Kasumi-1 (cell line): ENCODE measurements at regions not wholly inside any gene's neighbourhood (a gene's known extent, or its start where the extent isn't known, plus 50 kb on each side); places are given as distances from the start of the nearest gene placed in this dataset.
"Not testable (repeated sequence)": the region's sequence is repeated elsewhere in the genome, so short reads cannot be mapped to it uniquely, and the experiment has no call there.

Experiments
- DNase-seq, 2 experiments: peaks; one replicate each; lab custom pipeline; 2025; lab: John Stamatoyannopoulos, UW

DNA sequence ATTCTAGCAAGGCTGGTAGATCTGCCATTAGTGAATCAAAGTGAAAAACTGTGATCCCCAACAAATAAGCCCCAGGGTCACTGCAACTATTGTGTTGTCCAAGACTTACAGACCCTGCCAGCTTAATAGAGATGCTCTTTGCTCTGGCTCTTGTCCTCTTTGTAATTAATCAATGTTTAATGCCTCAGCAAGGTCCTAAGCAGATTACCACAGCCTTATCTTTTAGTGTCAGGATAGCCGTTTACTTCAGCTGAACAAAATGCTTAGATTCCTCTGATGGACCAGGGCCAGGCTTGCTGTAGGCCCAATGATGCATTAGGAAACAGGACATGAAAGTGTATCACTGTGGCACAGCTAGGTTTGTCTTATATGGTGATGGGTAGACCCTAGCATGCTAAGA lies 353.3 kb downstream of the HACE1 start:
- no peak for DNase-seq

DNA sequence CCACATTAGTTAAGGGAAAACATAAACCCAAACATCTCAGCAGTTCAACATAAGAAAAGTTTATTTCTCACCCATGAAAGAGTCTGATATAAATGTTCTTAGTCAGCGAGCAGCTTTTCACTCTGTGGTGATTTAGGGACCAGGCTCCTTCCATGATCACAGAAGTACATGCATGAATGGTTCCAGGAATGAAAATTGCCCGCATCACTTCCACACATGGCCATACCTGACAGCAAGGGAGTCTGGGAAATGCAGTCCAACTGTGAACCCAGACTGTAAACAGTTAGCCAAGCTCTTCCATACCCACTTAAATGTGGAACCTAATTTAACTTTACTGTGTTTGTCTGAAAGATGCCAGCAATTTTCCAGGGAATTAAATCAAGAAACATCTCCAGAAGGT lies 353.9 kb downstream of the HACE1 start:
- no peak for DNase-seq

DNA sequence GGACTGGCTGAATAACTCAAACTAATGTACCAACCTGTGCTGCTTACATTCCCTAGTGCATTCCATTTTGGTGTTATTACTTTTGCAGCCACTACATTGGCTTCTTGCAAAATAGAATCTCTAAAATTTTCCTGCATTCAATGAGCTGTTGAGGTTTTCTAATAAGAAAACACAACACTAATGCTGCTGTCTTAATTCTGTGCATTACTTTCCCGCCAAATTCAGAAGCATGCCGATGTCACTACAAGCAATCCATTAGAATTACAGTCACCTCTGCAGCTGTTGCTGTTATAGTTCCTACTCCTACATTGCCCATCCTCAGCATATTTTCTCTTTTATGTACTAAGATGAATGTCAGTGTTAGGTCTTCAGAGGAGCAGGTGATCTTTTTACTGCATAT lies 359.5 kb downstream of the HACE1 start:
- DNase-seq, result no peak

DNA sequence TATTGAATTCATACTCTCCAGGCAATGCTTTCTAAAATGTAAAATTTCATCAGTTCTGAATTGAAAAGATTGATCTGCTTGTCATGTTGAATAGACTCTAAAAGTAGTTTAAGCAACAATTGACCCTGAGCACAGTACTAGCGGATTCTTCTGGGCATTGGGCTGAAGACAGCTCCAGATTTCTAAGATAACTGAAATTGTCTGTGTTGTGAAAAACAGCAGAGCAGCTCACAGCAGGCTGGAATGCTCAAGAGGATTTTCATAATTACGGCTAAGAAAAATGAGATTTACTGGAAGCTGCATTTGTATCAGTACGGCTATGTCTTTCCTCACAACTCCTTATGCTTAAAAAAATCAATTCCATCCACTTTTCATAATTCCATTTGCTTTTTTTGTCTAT lies 373.7 kb downstream of the HACE1 start:
- DNase-seq, result no peak

DNA sequence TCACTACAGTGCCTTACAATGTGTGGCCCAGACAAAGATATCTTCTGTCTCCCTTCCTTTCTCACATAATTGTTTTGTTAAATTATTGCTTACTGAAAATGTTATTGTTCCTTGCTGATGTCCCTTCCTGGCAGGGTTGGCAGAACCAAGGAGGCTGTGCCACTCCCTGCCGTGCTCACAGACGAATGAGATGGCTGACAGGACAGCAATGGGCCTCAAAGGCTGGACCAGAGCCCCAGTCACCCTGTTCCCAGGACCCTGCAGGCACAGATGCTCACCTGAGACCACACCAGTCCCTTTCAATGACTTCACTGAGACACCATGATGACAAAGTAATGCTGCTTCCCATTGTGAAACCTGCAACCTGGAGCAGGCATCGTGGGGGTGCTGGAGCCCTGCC lies 375.1 kb downstream of the HACE1 start:
- DNase-seq, result no peak

DNA sequence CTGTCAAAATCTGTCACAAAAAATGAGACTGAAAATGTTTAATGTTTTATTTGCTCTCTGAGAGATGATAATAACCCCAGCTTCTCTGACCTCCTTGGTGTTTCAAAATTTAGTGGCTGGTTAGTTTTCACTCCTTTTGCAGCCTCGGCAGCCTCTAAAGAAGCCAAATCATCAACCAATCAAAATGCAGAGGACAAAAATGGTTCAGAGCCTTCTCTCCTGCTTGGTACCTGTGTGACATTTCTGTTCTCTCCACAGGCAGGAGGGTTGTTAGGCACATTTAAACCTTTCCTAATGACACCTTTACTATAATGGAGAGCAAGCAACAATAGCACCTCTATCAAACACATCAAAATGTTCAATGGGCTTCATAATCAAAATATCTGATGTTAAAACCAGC lies 375.5 kb downstream of the HACE1 start:
- DNase-seq, result no peak

DNA sequence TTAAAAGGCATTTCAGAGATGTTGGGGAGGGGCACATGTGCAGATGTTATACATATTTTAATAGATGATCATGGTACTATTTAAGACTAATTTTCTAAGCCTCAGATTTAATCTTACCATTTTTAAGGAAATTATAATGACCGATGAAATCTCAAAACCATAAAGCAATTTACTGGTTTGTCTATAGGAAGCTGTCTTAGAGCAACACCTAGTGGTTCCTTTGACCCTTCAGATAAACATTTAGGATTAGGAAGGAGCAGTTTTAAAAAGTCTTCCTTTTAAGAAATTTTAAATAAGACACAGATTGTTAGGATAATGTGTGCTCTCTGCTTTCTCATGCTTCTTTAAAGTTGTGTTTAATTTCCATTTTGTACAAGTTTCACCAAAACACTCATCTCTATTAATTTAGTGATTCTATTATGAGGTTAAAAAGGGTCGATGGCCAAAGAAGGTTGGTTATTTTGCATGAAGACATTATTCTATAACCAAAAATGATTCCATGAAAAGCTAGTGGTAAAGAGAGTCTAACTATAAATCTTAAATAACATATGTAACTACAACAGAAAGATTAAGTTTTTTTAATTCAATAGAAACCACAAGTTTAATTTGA lies 376.4 kb downstream of the HACE1 start:
- peak; percentile 64 to 69 for DNase-seq

DNA sequence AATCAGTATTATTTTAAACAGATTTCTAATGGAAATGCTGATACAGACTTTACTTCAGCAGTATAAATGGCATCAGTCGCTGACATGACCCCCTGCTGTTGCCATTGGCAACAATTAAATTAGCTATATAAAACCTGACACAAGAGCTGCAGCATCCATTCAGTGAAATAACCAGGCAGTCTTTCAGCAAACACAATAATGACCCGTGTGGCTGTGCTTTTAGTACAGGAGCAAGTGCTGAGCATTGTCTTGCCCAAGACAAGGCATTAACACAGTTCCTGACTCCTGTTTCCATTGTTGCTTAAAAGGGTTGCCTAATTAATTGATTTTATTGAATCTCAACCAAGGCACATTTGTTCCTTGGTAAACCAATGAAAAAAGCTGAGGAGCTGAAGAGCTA lies 382.1 kb downstream of the HACE1 start:
- DNase-seq, result no peak

DNA sequence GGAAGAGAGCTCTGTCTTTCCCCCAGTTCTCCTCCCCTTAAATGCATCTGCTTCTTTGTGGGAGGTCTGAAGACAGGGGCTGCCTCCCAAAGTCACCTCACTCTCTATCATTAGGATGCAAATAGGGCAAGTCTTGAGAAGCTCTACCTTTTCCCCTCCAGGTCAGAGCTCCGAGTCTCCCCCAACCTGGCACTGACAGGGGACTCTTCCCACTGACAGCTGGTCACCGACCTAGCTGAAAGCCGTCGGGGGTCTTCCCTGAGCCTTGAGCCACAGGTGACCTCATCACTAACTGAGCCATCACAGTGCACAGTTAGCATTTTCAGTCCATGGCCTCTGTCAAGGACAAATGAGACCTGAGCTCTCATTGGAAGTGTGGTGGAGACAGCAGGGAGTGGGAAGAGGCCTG lies 386.7 kb downstream of the HACE1 start:
- DNase-seq, result no peak

DNA sequence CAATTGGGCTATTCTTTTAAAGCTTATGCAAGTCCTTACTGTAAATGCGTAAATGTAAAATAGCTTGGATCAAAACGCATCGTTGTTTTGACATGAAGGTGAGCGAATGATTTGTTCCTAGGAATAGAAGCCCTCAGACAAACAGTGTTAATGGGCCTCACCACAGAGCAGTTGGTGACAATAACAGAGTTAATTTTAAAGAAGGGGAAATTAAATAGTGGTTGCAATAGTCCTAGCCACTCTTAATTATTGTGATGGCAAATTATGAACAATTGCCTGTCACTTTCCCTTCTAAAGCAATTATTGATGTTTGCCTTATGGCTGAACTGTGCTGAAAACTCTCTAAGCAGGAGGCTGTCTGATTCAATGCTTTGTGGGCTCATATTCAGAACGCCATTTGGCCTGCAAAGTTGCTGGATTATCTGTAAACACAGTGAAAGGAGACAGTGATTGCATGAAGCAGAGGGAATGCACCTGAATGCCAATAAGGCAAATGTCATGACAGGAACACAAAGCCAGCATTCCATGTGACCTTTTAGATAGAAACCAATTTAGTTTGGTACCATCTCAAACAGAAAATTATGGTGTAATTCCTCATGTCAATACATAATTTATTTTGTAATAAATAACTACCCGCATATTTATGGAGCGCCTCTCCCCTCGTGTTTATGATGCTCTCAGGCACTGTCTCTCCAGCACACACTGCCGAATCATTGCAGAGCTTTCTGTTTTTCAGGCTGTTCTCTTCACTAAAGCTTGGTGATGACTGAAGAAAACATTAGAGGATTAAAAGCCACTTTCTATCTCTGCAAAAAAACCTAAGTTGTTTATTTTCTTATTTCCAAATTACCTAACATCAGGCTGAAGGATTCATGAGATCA lies 387.5 kb downstream of the HACE1 start:
- DNase-seq, result no peak

DNA sequence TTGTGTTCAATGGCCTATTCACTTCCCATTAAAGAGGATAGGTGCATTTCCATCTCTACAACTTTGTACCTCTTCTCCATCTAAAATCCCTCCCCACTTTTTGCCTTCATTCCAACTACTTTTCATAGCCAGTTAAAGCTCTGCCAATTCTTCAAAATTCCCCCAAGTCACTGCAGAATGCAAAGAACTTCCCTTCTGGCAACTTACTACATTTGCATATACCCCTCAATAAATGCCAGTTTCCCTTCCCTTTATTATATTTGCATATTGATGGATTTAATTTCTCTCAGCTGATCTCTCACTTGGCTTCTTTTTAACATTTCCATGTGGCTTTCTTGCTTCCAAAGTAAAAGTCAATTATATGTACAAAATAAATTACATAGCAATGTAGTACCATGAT lies 393.4 kb downstream of the HACE1 start:
- DNase-seq, result no peak

DNA sequence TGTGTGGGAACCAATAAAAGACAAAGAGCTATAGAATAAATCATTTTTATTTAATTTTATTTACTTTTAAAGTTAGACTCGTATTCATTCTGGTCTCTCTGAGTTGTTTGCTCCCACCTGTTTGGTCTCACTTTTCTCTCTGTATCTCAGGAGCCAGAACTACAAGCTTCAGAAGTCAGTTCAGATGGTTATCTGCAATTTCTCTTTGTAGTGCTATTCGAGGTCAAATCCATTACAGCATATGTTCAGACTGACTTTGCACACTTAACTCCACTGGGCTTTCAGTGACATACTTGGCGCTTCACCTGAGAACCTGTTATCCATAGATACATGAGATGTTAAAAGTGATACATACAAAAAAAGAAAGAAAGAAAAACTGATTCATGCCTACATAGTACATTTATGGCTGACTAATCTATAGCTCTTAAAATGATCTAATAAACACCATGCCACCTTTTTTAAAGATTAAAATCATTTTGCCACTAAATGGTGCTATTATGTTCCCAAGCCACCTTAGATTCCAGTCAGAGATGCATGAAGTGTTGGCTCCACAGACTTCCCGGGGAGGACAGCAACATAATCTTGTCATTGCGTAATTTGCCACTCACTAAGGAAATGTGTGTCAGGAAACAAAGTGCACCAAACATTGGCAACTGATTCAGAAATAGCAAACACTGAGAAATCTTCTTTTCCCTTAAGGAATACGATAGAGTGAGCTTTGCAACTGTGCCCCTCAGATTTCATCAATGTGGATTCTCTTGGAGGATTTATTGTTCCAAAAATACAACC lies 396.7 kb downstream of the HACE1 start:
- DNase-seq, result peak in 1 of 2 experiments; percentile 3

DNA sequence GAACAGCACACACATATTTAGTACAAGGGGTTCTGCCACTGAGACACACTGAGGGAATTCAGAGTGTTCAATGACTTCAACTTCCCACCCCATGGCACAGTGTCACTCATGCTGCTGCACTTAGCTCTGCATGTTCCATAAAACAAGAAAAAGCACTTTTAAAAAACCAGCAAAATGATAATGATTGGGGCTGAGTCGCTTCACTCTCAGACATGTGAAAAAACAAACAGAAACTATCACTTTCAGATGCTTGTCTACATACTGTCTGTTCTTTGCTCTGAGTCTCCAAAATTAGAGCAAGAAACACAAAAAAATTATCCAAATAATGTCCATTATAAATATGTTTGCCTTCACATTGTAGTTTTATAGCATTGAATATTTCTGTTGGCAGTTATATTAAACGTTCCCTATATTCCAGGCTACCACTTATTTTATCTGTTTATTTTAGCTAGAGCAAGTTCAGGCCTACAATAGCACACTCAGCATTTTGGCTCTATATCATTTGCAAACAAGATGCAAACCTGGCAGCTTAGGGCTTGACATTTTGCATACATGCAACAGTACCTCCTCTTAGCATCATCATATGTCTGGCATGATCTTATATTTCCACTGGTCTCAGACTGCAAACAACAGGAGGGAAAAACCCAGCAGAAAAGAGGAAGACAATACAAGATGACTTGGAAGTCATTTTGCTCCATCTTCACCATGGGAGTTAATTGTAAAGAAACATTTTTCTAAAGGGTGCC lies 398.8 kb downstream of the HACE1 start:
- no peak for DNase-seq

DNA sequence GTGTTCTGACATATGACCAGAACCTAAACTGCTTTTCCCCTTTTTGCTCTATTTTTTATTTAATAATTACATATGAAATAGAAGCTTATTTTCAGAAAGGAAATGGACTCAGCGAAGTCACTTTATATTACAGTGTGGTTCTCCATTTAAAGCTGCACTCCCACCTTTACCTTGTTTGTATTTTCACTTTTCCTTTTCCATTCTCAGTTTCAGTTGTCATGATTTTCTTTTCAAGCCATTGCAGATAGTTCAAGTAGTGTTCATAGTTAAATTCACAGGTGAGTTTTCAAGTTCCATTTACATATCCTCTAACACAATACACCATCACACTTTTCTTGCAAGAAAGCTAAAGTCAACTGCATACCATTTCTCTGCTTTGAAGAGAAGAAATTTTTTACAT lies 400.2 kb downstream of the HACE1 start:
- DNase-seq, result no peak

DNA sequence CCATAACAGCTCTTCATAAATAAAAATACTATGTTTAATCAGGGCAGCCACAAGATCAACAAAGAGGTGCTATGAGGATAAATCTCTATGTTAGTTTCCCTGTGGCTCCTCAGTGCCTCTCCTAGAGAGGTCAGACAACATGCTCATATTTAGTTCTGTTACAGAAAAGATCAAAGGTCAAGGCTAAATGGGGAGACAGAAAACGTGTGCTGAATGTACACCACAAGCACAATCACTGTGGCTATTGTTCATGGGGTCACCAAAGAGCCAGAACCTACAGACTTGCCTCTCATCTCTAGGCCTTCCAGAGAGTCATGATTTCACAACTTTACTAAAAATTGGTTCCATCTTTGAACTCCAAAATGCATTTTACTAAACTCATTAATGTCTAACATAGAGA lies 409.8 kb downstream of the HACE1 start:
- DNase-seq, result no peak

DNA sequence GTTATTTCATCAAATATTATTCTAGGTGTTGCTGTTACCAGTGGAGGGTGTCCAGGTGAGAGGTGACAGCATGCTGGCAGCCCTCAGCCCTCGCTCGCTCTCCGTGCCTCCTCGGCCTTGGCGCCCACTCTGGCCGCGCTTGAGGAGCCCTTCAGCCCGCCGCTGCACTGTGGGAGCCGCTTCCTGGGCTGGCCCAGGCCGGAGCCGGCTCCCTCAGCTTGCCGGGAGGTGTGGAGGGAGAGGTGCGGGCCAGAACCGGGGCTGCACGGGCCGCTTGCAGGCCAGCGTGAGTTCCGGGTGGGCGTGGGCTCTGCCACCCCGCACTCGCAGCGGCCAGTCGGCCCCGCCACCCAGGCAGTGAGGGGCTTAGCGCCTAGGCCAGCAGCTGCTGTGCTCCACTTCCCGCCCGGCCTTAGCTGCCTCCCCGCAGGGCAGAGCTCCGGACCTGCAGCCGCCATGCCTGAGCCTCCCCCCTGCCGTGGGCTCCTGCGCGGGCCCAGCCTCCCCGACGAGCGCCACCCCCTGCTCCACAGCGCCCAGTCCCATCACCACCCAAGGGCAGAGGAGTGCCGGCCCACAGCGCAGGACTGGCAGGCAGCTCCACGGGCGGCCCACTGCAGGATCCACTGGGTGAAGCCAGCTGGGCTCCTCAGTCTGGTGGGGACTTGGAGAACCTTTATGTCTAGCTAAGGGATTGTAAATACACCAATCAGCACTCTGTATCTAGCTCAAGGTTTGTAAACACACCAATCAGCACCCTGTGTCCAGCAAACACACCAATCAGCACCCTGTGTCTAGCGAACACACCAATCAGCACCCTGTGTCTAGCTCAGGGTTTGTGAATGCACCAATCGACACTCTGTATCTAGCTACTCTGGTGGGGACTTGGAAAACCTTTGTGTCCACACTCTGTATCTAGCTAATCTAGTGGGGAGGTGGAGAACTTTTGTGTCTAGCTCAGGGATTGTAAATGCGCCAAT lies 413.3 kb downstream of the HACE1 start:
- DNase-seq, result not testable (repeated sequence)

DNA sequence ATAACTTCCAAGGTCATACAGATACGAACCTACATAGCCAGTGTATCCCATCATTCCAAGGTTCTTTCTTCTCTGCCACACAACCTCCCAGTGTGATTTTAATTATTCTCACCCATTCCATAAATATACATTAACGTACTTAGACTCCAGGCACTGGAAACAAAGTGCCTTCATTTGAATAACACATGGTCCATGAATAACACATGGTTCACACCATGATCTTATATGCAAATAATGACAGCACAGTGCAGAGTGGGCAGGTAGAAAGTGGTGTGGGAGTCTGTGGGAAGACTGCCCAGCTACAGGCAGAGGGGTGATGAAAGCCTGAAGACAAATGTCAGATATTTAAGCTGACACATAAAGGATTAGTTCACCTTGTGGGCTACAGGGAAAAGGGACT lies 425.2 kb downstream of the HACE1 start:
- no peak for DNase-seq

DNA sequence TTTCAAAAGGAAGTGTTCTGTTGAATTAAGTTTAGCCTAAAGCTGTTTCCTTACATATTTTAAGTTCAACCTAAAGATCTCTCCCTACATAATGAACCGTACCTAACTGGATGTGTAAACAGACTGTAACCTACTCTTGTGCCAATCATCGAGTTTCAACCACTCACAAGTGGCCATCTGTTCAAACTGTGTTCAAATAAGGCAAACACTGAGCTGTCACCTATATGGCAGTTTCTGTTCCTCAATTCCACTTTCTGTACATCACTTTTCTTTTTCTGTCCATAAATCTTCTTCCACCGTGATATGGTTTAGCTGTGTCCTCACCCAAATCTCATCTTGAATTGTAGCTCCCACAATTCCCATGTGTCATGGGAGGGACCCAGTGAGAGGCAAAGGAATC lies 428.6 kb downstream of the HACE1 start:
- no peak for DNase-seq

DNA sequence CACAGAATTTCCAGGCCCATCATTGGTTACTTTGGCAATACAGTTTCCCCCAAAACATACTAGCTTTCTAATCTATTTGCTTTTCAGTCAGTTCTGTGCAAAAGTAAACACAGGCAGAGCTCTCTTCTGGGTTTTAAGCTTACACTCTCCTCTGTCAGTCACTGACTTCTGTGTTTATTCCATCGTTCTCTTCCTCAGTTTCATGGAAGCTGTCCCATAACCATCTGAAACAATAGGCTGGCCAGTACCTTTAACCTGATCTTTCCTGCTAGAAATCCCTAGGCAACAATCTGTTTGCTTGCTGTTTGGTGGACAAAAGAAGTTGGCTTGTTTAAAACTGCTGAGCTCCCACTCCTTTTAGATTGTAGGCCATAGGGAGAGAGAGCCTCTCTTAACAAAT lies 431.5 kb downstream of the HACE1 start:
- DNase-seq, result no peak

DNA sequence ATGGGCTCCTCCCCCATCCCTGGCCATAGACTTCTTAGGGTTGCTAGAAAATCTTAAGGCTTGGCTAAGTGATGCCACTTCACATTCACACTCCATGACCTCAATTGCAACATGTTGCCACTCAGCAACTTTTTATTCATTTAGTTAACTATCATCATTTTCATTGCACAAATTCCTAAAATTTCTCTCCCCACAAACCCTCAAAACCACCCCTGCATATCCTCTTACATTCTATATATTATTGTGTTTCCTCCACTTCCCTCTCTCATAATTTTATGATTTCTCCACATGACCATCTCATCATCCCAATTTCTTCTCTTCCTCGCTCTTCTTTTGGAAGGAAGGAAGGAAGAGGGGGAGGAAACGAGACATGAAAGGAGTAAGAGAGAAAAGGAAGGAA lies 436.0 kb downstream of the HACE1 start:
- DNase-seq, result no peak

DNA sequence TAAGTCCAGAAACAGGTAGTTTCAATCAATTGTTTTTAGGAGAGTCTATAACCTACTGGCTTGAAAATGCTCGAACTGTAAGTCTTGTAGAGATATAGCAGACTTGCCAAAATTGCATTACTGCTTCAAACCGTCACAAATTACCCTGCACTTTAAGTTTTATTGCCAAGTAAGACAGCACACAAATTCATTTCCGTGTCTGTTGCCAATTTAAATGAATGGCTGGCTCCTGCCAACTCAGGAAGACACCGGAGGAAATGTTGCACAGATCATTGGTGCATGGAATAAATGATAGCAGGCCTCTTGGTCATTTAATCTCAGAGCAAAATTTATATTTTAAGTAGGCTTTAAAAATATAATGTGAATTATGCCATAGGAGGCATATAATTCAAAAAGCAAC lies 438.1 kb downstream of the HACE1 start:
- DNase-seq, result no peak
